Kidney (tissue), 13 donors: ENCODE measurements at regions not wholly inside any gene's neighbourhood (a gene's known extent, or its start where the extent isn't known, plus 50 kb on each side); places are given as distances from the start of the nearest gene placed in this dataset.

Experiments
- DNase-seq, 5 donors: peaks; one replicate each; pipeline ENCODE4 v3.0.0-alpha.2; 2013 to 2020
- FAIRE-seq: peaks from 2 replicates; lab custom pipeline; 2012; peaks lifted over from hg19 to GRCh38; lab: Jason Lieb, UNC
- H3K27ac ChIP-seq, 2 donors: one replicate each; pipeline ENCODE4 v1.7.0; 2013; ENCODE audit warnings: low read depth in 2 of 2, low read length in 2 of 2, inconsistent platforms in 1 of 2
- H3K27me3 ChIP-seq: one replicate; pipeline ENCODE4 v1.7.1; 2013; ENCODE audit warnings: low read length, inconsistent platforms; ENCODE audit not compliant: control insufficient read depth, insufficient read depth
- H3K36me3 ChIP-seq, 3 donors: one replicate each; pipeline versions ENCODE4 v1.7.0 to v1.7.1; 2013; ENCODE audit warnings: low read length in 3 of 3, control low read depth in 1 of 3, inconsistent platforms in 1 of 3; ENCODE audit not compliant: insufficient read depth in 3 of 3, control insufficient read depth in 2 of 3
- H3K4me1 ChIP-seq, 3 donors: one replicate each; pipeline versions ENCODE4 v1.7.0 to v1.7.1; 2013; ENCODE audit warnings: low read length in 3 of 3, inconsistent platforms in 1 of 3, low read depth in 1 of 3; ENCODE audit not compliant: control insufficient read depth in 2 of 3, insufficient read depth in 2 of 3
- H3K4me3 ChIP-seq, 3 donors: one replicate each; pipeline versions ENCODE4 v1.7.0 to v1.8.1; 2013; ENCODE audit warnings: low read length in 3 of 3, control low read depth in 1 of 3, inconsistent platforms in 1 of 3
- H3K9ac ChIP-seq, 3 donors: one replicate each; pipeline versions ENCODE4 v1.7.0 to v1.7.1; 2013; ENCODE audit warnings: low read length in 3 of 3, control low read depth in 1 of 3, inconsistent platforms in 1 of 3
- H3K9me3 ChIP-seq, 3 donors: one replicate each; pipeline versions ENCODE4 v1.7.0 to v1.7.1; 2013; ENCODE audit warnings: low read length in 3 of 3, control low read depth in 1 of 3, inconsistent platforms in 1 of 3; ENCODE audit not compliant: control insufficient read depth in 2 of 3, insufficient read depth in 1 of 3
- intact Hi-C: fragments of 100-400 bp; cut with DNase I; formaldehyde crosslinking; loops from one replicate; pipeline ENCODE4 v1.11.1; 2022
- TF ChIP-seq, protein P1 (sequence below): IDR thresholded peaks from 3 replicates; pipeline ENCODE4 v1.5.1; 2012; ENCODE audit warnings: mild to moderate bottlenecking, moderate library complexity, borderline replicate concordance; ENCODE audit not compliant: insufficient read depth; ENCODE audit errors: extremely low read depth
- donor health status: control.
- donor health status: control.
- donor health status: control.
- donor health status: control.
- donor health status: control.
- donor health status: DM: yes; HTN: yes; CAD: no.
- donor health status: Normal renal cell carcinoma (clear cell type).

DNA sequence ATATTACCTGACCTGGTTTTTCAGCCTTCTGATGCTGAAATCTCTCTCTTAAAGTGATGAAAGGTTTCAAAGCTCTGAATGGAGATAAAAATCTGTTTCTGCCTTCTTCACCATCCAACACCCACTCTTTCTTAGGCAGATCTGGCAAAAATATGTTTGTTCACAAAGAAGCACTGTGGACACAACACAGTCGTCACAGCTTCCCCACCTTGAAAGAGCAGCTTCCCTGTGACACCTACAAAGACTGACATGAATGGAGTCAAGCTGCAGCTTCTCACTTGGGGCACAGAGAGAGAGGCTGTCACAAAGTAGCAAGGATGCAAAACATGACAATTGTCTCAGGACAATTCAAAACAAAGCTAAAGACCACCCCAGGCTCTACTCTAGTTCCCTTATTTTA lies 86.5 kb downstream of the ICOS start:
- H3K27ac ChIP-seq = no peak overlapping the region
- H3K9me3 ChIP-seq = no peaks in the 10 kb centered on the region
- H3K4me1 ChIP-seq = no peaks in the 10 kb centered on the region
- H3K9ac ChIP-seq = no peak overlapping the region
- TF ChIP-seq, protein P1, sequence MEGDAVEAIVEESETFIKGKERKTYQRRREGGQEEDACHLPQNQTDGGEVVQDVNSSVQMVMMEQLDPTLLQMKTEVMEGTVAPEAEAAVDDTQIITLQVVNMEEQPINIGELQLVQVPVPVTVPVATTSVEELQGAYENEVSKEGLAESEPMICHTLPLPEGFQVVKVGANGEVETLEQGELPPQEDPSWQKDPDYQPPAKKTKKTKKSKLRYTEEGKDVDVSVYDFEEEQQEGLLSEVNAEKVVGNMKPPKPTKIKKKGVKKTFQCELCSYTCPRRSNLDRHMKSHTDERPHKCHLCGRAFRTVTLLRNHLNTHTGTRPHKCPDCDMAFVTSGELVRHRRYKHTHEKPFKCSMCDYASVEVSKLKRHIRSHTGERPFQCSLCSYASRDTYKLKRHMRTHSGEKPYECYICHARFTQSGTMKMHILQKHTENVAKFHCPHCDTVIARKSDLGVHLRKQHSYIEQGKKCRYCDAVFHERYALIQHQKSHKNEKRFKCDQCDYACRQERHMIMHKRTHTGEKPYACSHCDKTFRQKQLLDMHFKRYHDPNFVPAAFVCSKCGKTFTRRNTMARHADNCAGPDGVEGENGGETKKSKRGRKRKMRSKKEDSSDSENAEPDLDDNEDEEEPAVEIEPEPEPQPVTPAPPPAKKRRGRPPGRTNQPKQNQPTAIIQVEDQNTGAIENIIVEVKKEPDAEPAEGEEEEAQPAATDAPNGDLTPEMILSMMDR = no peak
- intact Hi-C loops = no loop called here
- no peak for FAIRE-seq
- H3K27me3 ChIP-seq = no peaks in the 10 kb centered on the region
- H3K4me3 ChIP-seq = no peak overlapping the region
- H3K36me3 ChIP-seq = no peaks in the 10 kb centered on the region
- no peak for DNase-seq

DNA sequence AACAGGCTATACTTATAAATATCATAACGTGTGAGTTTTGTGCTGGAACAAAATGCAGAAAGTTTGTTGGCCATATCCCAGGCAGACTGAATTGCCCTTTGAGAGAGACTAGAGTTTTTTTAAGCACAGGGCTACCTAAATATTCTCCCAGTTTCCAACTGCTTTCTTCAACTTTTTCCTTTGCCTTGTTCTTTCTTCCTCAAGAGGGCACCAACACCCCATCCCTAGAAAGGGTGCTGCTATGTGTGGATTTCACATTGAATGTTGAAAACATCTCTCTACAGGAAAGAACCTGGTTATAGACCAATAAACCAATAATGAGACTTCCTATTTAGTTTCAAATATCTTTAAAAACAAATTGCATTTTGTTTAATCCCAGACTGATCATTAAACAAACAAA lies 87.9 kb downstream of the ICOS start:
- Histone ChIP-seq H3K4me3 (no peak overlapping the region), H3K27me3 (no peaks in the 10 kb centered on the region), H3K9ac (no peak overlapping the region), H3K36me3 (no peaks in the 10 kb centered on the region), H3K4me1 (no peaks in the 10 kb centered on the region), H3K27ac (no peak overlapping the region), H3K9me3 (no peaks in the 10 kb centered on the region)
- TF ChIP-seq, protein P1 = peak; percentile 19
- intact Hi-C loops = no loop called here
- FAIRE-seq (peak; percentile 79), DNase-seq (peak in 3 of 5 donors; percentile 23 to 81 (median 72))

DNA sequence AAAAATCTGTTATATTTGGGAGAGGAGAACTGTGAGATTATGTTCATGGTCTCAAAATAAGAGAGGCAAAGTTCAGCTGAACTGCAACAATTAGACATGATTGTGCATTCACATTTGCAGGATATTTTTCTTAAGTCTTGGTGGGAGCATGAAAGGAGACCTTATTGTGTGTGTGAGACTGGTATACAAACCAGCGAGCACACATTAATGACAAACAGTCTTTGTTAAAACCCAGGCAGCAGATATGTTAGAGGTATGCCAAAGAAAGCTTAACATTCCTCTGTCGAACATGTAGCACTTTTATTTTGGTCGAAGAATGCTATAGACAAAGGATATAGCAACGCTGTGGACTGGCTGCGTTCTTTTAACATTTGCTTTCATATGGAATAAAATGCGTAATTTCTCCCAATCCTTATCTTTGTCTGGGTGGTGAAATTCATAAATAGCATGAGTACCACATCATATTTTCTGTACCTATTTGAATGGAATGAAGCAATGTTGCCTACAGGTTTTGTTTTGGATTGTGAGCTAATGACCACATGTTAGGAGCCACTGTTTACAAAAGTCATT lies 88.4 kb downstream of the ICOS start:
- intact Hi-C loops = no loop called here
- FAIRE-seq (no peak), DNase-seq (no peak)

More for the DNA sequence above, 88.4 kb downstream of the ICOS start:
- H3K4me3 ChIP-seq = no peak overlapping the region
- H3K27ac ChIP-seq = no peak overlapping the region
- no peaks in the 10 kb centered on the region for H3K4me1 ChIP-seq
- no peaks in the 10 kb centered on the region for H3K27me3 ChIP-seq
- H3K9me3 ChIP-seq = no peaks in the 10 kb centered on the region
- H3K9ac ChIP-seq = no peak overlapping the region
- TF ChIP-seq, protein P1 = no peak
- H3K36me3 ChIP-seq = no peaks in the 10 kb centered on the region
